GM21619 (cell line): ENCODE measurements at regions not wholly inside any gene's neighbourhood (a gene's known extent, or its start where the extent isn't known, plus 50 kb on each side); places are given as distances from the start of the nearest gene placed in this dataset.
"Not testable (repeated sequence)": the region's sequence is repeated elsewhere in the genome, so short reads cannot be mapped to it uniquely, and the experiment has no call there.

Experiments used
- ATAC-seq: cut with Tn5 transposase; IDR thresholded peaks from one replicate; pipeline ENCODE4 v1.9.1; 2021; ENCODE audit not compliant: unreplicated experiment

DNA sequence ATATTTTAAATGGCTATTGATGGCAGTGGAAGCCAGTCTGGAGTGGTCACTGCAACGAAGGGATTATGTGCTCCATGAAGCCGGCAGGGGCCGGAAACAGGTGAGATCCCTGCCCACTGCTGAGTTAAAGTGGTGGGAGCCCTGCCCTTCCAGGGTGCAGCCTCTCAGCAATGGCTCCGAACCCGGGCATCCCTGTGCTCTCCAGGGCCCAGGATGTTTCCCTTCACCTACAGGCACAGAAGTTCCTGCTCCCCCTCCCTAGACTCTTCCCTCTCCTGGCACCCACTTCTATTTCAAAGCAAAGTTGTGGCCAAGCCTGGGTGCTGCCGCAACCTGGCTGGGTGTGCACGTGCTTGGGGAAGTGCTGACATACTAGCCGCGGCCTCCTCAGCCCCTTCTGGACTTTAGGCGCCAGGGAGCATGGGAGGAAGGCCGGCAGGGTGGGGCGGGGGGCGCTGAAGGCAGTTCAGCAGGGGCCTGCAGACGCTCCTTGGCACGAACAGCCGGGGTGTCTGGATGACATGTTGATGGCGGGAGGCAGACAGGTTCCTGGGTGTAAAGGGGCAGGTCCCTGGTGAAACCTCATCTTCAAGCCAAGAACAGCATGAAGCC is 452.3 kb downstream of the HTR1B start:
- no peak for ATAC-seq

DNA sequence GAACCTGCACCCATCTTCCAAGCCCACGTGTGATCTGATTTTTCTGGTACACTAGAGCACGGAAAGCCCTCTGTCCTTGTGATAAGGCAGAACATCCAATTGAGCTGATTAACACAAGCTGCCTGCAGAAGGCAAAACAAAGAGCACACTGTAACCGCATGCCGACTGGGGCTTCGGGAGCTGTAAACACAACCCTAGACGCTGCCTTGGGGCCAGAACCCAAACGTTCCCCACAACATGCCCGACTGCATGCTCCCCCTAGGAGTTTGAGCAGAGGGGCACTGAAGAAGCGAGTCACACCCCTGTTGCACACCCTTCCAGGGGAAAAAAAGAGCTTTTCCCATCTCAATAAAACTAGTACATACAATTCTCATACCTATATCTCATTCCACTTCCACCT is 470.7 kb downstream of the HTR1B start:
- ATAC-seq = no peak

DNA sequence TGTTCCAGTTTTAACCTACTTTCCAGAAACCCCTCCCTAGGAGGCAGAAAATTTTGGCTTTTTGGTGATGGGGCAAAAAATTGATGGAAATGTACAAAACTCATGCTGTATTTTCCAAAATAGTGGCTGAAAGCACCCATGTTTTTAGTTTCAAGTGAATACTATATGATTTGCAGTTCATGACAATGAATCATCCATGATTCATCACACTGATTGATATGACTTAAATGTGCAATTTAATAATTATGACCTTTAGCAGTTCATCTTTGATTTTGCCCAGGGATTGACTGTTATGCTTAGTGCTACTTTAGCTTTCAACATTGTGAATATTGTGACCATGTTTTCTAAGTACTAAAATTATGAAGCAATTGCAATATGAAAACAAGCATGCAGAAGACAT is 478.7 kb downstream of the HTR1B start:
- ATAC-seq = no peak

DNA sequence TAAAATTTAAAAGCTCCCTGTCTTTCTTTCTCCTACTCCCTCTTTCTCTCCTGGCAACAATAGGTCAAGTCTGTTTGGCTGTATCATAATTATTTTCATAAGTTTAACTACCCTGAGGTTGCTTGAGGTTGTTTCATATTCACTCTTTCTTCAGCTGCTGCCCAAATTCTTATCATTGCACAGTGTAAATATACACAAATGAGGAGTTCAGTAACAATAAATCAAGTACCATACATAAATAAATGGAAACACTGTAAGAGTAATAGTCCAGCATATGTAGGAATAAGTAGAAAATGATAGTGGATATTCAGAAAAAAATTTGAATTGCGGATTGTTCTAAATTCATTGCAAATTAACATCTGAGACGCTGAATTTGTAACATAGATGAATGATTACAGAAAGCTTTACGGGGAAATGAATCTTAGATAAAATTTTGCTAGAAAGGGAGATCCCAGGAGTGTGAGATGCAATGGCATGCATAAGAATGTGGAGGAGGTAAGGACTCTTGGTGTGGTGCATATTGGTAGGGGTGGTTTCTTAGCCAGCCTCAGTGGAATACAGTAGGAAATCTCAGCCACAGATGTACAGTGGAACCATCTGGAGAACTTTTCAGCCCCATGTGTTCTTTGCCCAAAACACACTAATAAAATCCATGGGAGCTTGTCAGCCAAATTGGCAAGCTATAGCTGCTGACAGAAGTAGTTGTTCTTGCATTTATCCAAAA is 480.7 kb downstream of the HTR1B start:
- no peak for ATAC-seq

DNA sequence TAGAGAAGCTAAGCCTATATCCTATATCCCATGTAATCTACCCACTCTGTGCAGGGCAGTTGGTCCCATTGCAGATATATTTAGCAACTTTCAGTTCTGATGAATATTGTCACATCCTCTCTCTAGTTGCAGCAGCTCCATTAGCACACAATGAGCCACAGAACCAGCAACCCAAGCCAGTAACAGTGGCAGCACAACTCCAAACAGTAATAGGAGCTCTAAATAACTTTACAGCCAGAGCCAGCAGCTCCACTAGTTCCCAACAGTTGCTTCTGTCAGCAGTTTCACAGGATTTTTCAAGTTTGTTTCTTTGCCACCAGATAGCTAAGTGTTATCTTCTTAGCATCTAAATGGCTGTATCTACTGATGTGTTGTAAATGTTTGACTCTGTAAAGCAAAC is 490.8 kb downstream of the HTR1B start:
- ATAC-seq = no peak

DNA sequence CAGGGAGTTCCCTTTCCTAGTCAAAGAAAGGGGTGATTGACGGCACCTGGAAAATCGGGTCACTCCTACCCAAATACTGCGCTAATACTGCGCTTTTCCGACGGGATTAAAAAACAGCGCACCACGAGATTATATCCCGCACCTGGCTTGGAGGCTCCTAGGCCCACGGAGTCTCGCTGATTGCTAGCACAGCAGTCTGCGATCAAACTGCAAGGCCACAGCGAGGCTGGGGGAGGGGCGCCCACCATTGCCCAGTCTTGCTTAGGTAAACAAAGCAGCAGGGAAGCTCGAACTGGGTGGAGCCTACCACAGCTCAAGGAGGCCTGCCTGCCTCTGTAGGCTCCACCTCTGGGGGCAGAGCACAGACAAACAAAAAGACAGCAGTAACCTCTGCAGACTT is 504.1 kb downstream of the HTR1B start:
- not testable (repeated sequence) for ATAC-seq

DNA sequence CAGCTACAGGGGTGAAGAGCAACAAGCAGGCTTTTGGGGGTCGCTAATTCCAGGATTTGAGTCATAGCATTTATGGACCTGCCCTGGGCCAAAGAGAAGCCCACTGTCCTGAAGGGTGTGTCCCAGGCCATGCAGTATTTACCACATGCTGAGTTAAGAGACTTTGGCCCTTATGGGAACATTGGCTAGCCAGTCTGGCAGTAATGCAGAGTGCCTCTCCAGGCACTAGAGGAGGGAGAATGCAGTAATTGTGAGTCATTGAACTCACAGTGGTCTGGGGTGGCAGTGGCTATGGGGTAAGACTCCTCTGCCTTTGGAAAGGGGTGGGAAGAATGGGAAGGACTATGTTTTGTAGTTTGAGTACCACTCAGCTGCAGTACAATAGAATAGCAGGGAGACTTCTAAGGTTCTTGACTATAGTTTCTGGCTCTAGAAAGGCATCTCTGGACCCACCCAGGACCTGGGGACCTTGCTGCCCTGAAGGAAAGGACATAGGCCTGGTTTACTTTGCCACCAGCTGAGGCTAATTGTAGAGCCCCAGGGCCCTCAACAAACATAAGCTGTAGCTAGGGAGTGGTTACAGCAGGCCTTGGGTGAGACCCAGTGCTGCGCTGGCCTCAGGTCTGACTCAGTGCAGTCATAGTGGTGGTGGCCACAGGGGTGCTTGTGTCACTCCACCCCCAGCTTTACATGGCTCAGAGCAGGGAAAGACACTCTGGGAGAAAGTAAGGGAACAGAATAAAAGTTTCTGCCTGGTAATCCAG is 520.9 kb downstream of the HTR1B start:
- no peak for ATAC-seq

DNA sequence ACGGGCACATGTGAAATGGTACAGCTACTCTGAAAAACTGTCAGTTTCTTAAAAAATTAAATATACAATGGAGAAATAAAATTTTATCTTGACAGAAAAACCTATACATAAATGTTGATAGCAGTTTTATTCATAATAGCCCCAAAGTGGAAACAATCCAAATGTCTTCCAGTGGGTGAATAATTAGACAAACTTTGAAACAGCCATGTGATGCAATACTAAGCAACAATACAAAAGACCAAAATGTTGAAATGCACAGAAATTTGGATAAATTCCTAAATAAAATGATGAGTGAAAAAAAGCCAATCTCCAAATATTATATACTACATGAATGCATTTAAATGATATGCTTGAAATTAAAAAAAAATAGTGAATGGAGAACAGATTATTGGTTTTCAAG is 523.1 kb downstream of the HTR1B start:
- ATAC-seq = no peak

DNA sequence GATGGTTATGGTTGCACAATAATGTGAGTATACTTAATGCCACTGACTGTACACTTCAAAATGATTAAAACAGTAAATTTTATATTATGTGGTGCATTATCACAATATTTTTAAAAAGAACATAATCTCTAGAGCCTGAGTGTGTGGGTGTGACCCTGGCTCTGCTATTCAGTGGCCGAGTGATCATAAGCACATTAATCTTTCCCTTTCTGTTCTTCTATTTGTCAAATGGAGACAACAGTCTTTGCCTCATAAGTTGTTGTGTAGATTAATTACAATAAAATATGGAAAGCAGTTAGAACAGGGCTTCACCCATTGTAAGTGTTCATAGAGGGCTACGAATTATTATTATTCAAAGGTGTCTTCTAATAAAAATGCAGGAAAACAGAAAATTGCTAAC is 548.6 kb downstream of the HTR1B start:
- ATAC-seq = no peak

DNA sequence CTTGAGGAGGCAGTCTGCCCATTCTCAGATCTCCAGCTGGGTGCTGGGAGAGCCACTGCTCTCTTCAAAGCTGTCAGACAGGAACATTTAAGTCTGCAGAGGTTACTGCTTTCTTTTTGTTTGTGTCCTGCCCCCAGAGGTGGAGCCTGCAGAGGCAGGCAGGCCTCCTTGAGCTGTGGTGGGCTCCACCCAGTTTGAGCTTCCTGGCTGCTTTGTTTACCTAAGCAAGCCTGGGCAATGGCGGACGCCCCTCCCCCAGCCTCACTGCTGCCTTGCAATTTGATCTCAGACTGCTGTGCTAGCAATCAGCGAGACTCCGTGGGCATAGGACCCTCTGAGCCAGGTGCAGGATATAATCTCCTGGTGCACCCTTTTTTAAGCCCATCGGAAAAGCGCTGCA is 557.8 kb downstream of the HTR1B start:
- not testable (repeated sequence) for ATAC-seq

DNA sequence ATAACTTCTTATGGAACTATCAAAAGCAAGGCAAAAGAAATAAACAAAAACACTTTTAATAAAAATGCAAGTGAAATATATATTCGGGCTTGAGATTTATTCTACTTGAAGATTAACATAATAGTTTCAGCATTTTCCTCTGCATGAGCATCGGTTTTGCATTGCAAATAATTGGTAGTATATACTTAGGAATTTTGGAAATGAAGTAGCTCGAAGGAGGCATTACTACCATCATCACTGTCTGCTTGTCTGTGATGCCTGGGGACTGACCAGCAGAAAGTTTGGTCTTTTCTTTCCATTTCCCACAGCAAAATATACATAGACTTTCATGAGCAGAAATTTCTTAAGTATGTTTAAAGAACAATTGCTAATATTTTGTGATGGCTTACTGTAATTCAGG is 570.7 kb downstream of the HTR1B start:
- ATAC-seq = no peak

DNA sequence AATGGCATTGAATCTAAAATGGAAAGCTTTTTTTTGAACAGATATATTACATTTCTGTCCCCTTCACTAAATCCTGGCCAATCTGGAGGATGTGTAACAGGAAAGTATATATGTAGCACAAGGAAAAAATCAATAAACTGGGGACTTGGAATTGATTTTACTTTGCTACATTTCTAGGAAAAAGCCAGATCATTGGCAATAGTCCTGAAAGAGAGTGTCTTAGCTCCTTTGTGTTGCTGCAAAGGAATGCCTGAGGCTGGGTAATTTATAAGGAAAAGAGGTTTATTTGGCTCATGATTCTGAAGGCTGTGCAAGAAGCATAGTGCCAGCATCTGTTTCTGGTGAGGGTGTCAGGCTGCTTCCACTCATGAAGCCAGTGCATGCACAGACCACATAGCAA is 574.9 kb downstream of the HTR1B start:
- ATAC-seq = no peak

DNA sequence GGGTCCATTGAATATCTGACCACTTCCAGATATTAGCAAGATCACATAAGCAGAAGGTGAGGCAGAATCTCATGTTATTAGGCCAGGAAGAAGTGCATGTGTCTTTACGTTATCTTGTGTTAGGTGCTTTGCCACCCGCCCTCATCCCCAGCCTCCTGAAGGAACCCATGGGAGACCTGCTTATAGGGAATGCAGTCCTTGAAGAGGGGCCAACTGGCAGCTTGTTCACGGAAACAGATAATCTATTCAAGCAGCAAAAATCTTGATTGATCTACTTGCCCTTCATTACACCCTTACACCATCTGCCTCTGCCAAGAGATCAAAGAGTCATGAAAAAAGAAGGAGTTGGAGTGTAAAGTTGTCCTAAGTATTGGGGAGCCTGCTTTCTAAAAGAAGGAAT is 576.4 kb downstream of the HTR1B start:
- no peak for ATAC-seq

DNA sequence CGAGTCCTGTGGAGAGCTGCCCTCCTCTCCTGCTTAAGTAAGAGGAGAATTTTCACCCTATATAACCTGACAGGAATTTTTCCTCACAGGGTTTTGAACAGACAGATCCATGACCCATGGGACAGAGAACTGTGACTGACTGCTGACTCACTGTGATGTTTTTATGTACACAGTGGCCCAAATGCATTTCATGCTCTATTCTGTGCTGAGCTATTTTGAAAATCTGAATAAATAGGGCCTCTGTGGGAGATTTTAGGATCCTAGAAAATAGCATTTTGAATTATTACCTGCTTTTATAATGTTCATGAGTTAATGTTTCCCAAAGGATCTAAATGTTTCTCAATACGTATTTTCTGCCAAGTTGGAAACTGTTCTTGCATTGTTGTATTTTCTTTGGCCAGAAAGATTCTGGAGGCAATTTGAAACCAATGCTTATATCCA is 577.4 kb downstream of the HTR1B start:
- no peak for ATAC-seq

DNA sequence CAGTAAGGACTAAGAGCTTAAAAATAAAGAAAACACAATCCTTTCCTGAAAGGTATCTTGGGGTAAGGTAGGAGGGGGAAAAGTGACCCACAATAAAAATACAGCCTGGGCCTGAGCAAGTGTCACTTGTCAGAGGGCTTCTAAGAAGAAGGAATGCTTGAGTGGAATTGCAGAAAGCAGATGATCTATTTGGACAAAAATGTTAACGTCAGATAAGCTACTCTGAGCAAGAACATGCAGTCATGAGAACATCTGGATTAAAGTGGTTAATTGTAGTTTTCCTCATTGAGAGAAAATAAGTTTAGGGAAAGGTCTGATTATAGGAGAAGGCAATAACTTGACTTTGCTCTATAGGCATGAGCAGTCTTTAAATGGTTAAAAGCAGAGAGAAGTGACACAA is 581.9 kb downstream of the HTR1B start:
- ATAC-seq = no peak

DNA sequence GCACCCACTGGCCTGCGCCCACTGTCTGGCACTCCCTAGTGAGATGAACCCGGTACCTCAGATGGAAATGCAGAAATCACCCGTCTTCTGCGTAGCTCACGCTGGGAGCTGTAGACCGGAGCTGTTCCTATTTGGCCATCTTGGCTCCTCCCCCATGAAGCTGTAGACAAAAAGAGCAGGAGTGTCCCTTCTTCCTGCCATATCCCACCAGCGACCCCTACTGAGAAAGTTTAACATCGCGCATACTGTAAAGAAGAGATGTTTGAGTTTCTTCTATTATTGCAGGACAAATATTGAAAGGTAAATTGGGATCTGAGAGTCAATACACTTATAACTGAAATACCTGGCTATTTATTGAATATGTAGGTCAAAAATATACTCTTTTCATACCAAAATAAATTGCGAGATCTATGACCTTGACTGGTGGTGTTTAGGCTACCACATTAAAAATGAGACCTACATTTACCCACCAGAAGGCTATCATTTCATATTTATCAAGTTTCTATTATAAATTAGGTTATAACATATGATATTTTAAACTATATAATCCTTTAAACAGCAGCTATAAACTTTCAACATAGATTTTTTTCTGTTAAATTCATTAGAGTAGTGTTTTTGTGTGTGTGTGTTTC is 586.3 kb downstream of the HTR1B start:
- ATAC-seq = no peak

DNA sequence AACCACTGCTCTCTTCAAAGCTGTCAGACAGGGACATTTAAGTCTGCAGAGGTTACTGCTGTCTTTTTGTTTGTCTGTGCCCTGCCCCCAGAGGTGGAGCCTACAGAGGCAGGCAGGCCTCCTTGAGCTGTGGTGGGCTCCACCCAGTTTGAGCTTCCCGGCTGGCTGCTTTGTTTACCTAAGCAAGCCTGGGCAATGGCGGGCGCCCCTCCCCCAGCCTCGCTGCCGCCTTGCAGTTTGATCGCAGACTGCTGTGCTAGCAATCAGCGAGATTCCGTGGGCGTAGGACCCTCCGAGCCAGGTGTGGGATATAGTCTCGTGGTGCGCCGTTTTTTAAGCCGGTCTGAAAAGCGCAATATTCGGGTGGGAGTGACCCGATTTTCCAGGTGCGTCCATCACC is 586.9 kb downstream of the HTR1B start:
- ATAC-seq = not testable (repeated sequence)

DNA sequence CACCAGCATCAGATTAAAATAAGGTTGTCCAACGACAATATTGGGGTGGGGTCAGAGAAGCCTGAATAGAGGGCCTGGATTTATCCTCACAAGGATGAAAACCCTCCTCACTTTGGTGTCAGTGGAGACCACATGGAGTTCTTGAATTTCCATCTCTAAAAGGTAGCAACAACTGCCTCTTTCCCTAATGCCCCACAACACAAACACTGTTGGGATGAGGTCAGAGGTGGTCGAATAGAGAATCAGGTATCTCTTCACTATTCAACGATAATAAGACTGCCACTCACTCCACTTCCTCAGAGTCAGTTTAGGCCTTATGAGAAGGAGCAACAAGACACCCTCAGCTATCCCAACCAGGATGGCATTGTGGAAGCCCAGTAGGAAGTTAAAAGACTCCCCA is 596.1 kb downstream of the HTR1B start:
- no peak for ATAC-seq

DNA sequence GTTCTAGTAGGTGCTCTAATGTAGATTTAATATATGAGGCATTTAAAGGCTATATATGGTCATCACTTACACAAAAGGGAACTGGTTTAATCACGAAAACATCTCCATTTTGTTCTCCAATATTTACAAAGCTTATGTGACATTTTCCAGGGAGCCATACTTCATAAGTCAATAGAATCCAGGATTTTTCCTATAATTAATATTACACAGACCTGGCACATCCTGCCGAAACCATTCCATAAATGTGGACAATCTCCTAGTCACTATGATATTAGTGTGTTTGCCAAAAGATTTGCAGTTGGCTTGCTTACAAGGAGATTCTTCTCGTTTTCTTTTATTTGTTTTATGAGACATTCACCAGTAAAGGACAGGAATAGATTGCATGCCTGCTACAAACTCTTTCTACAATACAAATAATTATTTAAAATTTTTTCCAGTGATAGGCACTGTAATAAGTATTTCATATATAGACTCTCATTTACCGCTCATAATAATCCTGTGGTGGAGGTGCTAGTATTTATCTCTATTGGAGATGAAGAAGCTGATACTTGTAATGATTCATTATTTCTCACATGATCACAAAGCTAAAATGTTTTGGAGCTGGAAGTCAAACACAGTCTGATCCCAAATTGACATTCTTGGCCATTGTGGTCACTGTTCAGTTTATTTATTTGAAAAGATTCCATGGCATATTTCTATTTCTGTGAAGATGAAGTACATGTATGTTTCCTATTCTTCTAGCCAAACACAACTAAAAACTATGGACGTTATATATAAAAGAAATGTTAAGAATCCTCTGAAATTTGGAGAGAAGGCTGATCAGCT is 597.0 kb downstream of the HTR1B start:
- no peak for ATAC-seq

DNA sequence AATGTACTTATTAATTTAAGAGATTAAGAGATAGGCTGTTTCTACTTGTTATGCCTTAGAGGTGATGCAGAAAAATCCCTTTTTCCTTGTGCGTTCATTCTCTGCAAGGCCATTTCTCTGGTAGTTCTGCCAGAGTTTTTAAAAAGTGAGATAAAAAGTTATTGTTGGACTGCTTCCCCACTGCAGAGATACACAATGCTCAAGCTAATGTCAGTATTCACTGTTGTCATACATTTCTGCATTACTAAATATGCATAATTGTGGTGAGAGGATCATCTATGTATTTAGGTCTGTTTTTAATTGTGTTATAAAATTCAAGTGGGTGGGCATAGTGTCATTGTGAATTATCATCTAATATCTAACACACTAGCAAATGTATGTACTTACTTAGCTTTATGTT is 600.4 kb downstream of the HTR1B start:
- ATAC-seq = no peak

DNA sequence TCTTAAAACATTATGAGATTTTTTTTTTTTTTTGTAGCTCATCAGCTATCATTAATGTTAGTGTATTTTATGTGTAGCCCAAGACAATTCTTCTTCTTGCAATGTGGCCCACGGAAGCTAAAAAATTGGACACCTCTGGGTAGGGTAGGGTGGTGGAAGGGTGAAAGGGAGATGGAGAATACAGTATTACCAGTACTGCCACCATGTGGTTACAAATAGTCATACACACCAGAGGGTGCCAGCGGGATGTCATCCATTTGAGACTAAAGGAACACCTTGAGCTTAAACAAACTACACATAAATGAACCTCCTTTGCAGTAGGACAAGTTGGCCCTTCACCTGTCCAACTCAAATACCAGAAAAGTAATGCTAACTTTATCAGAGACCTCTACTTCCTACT is 601.9 kb downstream of the HTR1B start:
- ATAC-seq = peak; percentile 73
